ENCODE measurements at regions not wholly inside any gene's neighbourhood (a gene's known extent, or its start where the extent isn't known, plus 50 kb on each side); places are given as distances from the start of the nearest gene placed in this dataset.

- Histone ChIP-seq H3K9me3 (ENCODE audit: low read depth) (no peaks in the 10 kb centered on the region), H3K4me3 (no peak overlapping the region), H3K4me1 (ENCODE audit: low read depth) (peaks cover 21% of the 10 kb centered on the region), H3K36me3 (no peaks in the 10 kb centered on the region), H3K27me3 (no peaks in the 10 kb centered on the region), H3K27ac (no peak overlapping the region)
- TF ChIP-seq CTCF (IDR thresholded peaks at IDR 0.05; ENCODE audit: low read depth, low read length) = no peak
- DNase-seq (ENCODE audit: low read depth in 1 of 2, low spot score in 1 of 2) = no peak
Measured at GRCh38 chr7:92914645-92915044, 78.3 kb upstream of the CDK6 start.

GRCh38 chr7:92913849-92914248, 77.5 kb upstream of the CDK6 start:
- no peak overlapping the region for H3K27ac ChIP-seq
- no peaks in the 10 kb centered on the region for H3K27me3 ChIP-seq
- peaks cover 21% of the 10 kb centered on the region for H3K4me1 ChIP-seq (ENCODE audit: low read depth)
- TF ChIP-seq CTCF (IDR thresholded peaks at IDR 0.05; ENCODE audit: low read depth, low read length) = no peak
- no peak overlapping the region for H3K4me3 ChIP-seq
- H3K9me3 ChIP-seq (ENCODE audit: low read depth) = no peaks in the 10 kb centered on the region
- H3K36me3 ChIP-seq = no peaks in the 10 kb centered on the region
- no peak for DNase-seq (ENCODE audit: low read depth in 1 of 2, low spot score in 1 of 2)

- no peak for DNase-seq (ENCODE audit: low read depth in 1 of 2, low spot score in 1 of 2)
- Histone ChIP-seq H3K27ac (no peak overlapping the region), H3K9me3 (ENCODE audit: low read depth) (no peaks in the 10 kb centered on the region), H3K4me1 (ENCODE audit: low read depth) (peaks cover 3% of the 10 kb centered on the region), H3K4me3 (no peak overlapping the region), H3K36me3 (no peaks in the 10 kb centered on the region), H3K27me3 (no peaks in the 10 kb centered on the region)
- no peak for TF ChIP-seq CTCF (IDR thresholded peaks at IDR 0.05; ENCODE audit: low read depth, low read length)
Measured at GRCh38 chr7:92910976-92911375, 74.6 kb upstream of the CDK6 start.

- Histone ChIP-seq H3K27ac (no peak overlapping the region), H3K36me3 (no peaks in the 10 kb centered on the region), H3K4me1 (ENCODE audit: low read depth) (no peaks in the 10 kb centered on the region), H3K27me3 (no peaks in the 10 kb centered on the region), H3K4me3 (no peak overlapping the region), H3K9me3 (ENCODE audit: low read depth) (no peaks in the 10 kb centered on the region)
- TF ChIP-seq CTCF (IDR thresholded peaks at IDR 0.05; ENCODE audit: low read depth, low read length) = no peak
- DNase-seq (ENCODE audit: low read depth in 1 of 2, low spot score in 1 of 2) = peak in 1 of 2 donors; percentile 27
Measured at GRCh38 chr7:92909686-92910475, 73.5 kb upstream of the CDK6 start.

- DNase-seq (ENCODE audit: low read depth in 1 of 2, low spot score in 1 of 2) = peak in 1 of 2 donors; percentile 84
- H3K27ac ChIP-seq = no peak overlapping the region
- H3K9me3 ChIP-seq (ENCODE audit: low read depth) = no peaks in the 10 kb centered on the region
- TF ChIP-seq CTCF (IDR thresholded peaks at IDR 0.05; ENCODE audit: low read depth, low read length) = no peak
- no peaks in the 10 kb centered on the region for H3K36me3 ChIP-seq
- H3K4me1 ChIP-seq (ENCODE audit: low read depth) = no peaks in the 10 kb centered on the region
- no peaks in the 10 kb centered on the region for H3K27me3 ChIP-seq
- no peak overlapping the region for H3K4me3 ChIP-seq
Measured at GRCh38 chr7:92904244-92905131, 68.1 kb upstream of the CDK6 start.
